GM18505 (cell line): ENCODE measurements at regions not wholly inside any gene's neighbourhood (a gene's known extent, or its start where the extent isn't known, plus 50 kb on each side); places are given as distances from the start of the nearest gene placed in this dataset.

Experiments used
- ATAC-seq: cut with Tn5 transposase; IDR thresholded peaks from one replicate; pipeline ENCODE4 v1.9.1; 2021; ENCODE audit not compliant: unreplicated experiment
- POLR2A ChIP-seq: IDR thresholded peaks from 4 replicates; pipeline ENCODE4 v1.6.1; 2011; ENCODE audit warnings: borderline replicate concordance; ENCODE audit not compliant: insufficient read depth, insufficient read length; ENCODE audit errors: extremely low read depth

DNA sequence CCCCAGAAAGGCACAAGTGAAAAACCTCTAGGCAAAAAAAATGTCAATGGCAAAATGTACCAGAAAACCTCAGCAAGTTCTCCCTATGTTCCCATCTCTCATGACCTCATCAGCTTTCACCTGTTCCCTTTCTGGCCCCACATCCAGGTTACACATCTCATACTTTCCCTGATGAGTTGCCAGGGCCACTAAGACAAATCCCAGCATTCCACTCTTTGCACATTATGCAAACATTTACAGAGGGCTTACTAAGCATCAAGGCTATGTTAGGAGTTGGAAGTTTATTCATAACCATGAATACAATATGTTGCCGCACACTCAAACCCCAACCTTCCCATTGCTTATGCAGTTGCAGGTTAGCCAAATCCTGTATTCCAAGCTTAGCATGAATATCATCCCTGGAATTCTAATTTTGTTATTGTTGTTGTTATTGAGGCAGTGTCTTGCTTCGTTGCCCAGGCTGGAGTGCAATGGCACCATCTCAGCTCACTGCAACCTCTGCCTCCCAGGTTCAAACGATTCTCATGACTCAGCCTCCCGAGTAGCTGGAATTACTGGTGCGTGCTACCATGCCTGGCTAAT, 129.3 kb upstream of the UBE2E2 start:
- no peak for ATAC-seq
- TF ChIP-seq POLR2A, result no peak

DNA sequence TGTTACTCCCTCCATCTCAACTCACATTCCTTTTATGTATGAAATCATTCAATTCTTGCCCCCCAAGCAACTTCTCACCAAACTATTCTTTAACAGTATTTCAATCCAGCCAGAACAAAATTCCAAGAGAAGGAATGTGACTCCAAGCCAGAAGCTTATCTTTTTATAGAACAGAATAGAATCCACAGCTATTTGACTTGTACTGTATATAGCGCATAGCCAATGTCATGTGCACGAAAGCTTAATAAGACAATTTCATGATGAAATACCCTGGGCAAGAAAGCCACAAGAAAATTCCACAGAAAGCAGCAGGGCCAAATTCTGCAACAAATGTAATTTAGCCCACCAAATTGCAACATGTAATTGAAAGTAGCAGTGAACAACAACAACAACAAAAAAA, 127.6 kb upstream of the UBE2E2 start:
- TF ChIP-seq POLR2A, result no peak
- no peak for ATAC-seq

DNA sequence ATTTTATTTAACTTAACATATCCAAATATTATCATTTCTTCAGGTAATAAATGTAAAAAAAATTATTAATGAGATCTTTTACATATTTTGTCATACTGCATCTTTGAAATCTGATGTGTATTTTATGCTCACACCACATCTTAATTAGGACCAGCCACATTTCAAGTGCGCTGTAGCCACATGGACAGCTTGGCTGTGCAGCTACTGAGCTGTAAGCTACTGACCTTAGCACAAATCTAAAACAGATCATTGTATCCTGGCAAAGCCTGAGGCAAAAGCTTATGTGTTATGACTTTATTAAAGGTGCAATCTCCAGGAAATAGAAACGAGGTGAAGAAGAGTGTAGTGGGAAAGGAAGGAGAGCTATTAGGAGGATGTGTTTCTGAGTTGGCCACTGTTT, 126.7 kb upstream of the UBE2E2 start:
- no peak for TF ChIP-seq POLR2A
- ATAC-seq, result no peak

DNA sequence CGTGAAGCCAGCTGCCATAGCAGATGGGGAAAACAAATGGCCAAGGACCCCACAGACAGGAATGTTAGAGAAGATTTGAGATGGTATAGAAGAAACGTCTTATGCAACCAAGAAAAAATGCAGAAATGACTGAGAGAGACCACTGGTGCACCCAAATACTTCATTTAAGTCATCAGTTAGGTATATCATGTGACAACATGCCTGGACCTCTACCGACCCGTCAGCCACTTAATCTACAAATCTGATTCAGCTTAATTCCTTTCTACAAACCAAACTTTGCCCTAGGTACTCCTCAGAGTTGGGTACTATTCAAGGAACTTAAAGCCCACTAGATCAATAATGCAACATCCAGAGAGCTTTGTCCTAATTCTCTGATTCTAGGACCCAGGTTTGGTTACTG, 126.0 kb upstream of the UBE2E2 start:
- no peak for TF ChIP-seq POLR2A
- ATAC-seq, result no peak

DNA sequence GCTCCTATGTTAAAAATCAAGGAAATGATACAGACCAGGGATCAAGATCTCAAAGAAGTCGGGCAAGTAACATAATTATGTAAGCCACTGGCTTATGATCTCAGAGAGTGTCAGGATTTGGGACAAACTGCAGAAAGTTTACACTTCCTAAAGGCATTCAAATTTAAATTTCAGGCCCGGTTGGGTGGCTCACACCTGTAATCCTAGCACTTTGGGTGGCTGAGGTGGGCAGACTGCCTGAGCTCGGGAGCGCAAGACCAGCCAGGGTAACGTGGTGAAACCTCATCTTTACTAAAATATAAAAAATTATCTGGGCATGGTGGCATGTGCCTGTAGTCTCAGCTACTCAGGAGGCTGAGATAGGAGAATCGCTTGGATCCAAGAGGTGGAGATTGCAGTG, 124.4 kb upstream of the UBE2E2 start:
- no peak for ATAC-seq
- no peak for TF ChIP-seq POLR2A

DNA sequence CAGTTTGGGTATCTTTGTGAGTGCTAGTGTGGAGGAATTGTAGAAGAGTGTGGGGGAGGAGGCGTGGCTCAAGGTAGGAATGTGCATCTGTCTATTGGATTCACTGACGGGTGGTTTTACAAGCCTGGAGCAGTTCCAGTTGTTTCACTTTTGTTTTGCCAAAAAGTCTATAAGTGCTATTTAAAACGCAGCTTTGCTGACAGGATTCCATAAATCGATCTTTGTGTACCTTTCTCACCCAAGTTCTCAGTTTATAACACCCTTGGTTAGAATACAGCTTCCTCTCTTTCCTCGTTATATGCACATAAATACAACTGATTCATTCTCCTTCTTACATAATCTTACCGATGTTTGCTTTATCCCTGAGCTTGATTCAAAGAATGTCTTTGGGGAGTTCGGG, 123.2 kb upstream of the UBE2E2 start:
- TF ChIP-seq POLR2A, result no peak
- no peak for ATAC-seq

DNA sequence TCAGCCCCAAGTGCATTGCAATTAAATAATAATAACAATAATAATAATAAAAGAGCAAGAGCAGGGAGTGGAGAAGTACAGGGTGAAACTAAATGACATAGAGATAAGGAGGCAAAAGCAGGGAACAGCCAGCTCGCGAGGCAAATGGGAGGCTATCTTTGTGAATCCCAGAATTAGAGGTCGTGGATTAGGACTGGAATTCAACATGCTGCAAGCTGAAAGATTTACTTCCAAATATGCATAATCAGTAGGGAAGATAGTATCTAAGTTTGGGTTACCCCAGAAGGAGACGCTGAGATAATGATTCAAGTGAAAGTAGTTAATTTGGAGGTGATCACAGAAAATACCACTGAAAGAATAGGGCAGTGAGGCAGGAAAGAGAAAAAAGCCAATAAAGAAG, 119.4 kb upstream of the UBE2E2 start:
- ATAC-seq, result no peak
- no peak for TF ChIP-seq POLR2A

DNA sequence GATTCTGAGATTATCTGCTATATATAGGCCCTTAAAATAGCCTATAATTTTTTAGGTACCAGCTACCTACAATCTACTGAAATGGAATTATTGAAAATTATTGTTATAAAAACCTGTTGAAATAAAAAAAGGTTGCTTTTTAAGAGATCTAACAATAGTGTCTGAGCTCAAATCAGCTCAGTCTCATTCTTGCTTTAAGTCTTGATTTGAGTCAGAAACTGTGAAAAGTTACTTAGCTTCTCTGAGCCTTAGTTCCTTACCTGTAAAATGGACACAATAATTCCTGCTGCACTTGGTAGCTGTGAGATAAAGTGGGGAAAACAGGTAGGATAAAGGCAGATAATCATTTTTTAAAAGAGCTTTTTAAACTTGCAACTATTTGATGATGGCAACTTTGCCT, 118.8 kb upstream of the UBE2E2 start:
- ATAC-seq, result no peak
- no peak for TF ChIP-seq POLR2A

DNA sequence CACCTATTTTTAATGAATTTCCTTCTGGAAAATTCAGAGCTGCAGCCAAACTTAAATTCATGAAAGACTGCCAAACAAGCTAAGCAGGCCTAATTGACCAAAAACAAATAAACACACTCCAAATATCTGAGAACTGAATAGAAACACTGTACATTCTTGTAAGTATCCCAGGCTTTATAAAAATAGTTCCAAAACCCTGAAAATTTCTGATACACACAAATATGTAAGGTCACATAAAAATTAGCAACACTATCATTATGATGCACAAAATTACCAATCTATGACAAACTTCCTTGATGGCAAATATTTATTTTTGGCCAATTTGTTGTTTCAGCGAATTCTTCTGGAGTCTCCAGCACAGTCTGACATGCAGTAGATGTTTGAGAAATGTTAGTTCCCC, 117.9 kb upstream of the UBE2E2 start:
- no peak for ATAC-seq
- no peak for TF ChIP-seq POLR2A

DNA sequence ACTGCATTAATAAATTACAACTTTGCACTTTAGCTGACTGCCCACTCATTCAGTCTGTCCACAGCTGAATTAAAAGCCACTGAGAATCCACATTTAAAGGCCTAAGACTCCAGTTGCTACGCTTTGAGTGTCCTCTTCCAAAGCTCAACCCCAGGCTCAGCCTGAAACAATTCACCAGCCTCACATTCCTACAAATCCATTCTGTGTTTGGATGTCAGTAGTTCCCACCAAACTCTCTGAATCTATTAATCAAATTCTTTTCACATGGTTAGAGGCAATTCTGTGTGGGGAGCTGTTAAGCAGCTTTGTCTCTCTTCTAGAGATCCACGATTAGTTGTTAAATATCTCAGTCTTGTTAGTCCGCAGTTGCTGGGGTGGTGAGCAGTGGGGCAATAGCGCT, 116.8 kb upstream of the UBE2E2 start:
- no peak for ATAC-seq
- TF ChIP-seq POLR2A, result no peak

DNA sequence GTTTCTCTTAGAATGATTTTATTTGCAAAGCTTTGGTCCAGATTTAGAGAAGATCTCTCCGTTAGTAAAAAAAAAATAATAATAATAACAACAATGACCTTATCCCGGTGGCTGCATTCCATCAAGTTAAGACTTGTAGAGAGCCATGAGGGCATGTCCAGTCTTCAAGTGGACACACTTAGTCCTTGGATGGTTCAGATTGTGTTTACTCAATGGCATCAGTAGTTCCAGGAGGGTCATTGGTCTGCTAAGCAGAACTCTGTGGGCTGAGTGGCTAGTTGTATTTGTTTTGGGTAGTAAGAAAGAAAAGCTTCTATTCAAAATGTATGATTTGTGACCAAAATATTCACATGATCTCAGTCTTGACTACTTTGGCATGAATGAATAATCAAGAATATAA, 116.3 kb upstream of the UBE2E2 start:
- no peak for ATAC-seq
- no peak for TF ChIP-seq POLR2A

DNA sequence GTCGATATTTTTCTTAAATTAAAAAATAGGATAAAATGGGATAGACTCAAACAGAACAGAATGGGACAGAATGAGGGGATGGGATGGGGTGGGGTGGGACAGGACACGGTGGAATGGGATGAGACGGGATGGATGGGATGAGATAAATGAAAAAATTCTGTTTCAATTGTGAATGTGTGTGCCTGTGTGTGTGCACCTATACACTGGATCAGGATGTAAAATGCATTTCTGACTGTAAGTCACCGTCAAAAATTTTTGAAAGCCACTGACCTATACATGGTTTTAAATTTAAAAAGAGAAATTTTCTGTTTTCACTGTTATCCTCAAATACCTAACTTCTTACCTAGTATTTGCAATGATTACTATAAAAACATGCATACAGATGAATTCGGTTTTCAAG, 108.7 kb upstream of the UBE2E2 start:
- no peak for ATAC-seq
- no peak for TF ChIP-seq POLR2A

DNA sequence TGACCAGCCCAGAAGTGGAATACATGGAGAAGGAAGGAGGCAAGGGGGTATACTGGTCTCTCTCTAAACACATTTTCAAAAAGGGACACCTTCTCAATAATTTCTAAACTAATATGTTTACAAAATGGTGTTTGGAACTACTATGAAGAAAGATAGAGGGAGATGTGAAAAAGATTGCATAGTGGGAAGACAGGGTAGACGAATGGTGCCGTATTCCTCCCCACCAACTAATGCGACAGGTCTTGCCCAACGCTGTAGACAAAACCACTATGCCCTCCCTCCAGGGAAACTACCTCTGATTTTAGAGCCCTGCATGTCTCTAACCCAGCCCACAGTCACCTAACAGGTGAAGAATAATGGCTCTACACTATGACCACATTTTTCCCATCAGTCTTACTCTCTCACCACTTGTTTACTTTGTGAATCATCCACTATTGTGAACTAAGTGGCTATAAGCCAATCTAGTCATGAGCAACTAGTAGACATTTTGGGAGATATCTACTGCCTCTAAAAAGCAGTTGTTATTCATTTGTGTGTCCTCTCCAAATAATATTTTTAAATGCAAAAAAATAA, 108.2 kb upstream of the UBE2E2 start:
- TF ChIP-seq POLR2A, result no peak
- ATAC-seq, result no peak

DNA sequence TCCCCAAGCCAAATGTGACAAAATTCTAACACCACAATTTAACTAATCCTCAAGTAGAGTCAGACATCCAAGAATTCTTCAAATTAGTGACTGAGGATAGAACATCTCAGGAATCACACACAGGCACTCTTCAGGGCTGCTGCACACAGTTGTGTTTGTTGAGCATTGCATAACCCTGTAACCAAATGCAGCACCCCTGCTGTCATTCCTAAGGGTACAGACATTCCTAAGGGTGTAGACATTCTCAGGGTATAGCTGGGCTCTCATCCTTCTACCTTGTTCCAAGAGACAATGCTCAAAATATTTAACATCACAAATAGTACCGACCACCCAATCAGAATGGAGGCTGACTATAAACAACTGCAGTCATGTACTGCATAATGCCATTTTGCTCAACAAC, 107.1 kb upstream of the UBE2E2 start:
- no peak for TF ChIP-seq POLR2A
- no peak for ATAC-seq

DNA sequence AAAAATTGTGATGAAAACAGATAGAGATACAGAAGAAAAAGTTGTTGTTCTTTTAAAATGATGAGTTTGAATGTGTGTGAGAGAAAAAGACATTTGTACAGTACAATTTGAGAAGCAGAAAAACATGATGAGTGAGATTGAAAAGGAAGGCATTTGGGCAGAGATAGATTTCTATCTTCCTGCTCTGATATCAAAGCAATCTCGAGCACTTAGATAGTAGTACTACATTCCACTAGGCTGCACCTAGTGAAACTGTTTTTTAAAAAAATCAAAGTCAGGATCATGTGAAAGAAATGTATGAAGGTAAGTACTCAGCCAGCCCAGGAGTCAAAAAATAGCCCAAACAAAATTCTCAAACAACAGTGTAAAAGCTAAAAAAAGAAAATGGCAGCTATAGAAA, 104.1 kb upstream of the UBE2E2 start:
- TF ChIP-seq POLR2A, result no peak
- no peak for ATAC-seq
